ENCODE measurements at regions not wholly inside any gene's neighbourhood (a gene's known extent, or its start where the extent isn't known, plus 50 kb on each side); places are given as distances from the start of the nearest gene placed in this dataset.
A peak's percentile ranks its signal among the peaks of the same experiment; 100 is the strongest.

- Histone ChIP-seq H3K9me3 (ENCODE audit: low read depth, low read length) (peaks cover 3% of the 10 kb centered on the region; the same call in 1 of the 2 replicates), H3K36me3 (ENCODE audit: insufficient read depth, low read length) (no peaks in the 10 kb centered on the region), H3K27ac (no peak overlapping the region), H3K4me3 (no peak overlapping the region), H3K9ac (ENCODE audit: insufficient read length) (no peak overlapping the region)
- TF ChIP-seq FOXP2 (optimal IDR thresholded peaks at IDR 0.05; ENCODE audit: control extremely low read depth, extremely low read length, insufficient read depth), result no peak
- no peak for DNase-seq (ENCODE audit: low read depth, low spot score)
These were observed 316.4 kb downstream of the PIK3R1 start for GRCh38 chr5:68531970-68532369.

- TF ChIP-seq FOXP2 (optimal IDR thresholded peaks at IDR 0.05; ENCODE audit: control extremely low read depth, extremely low read length, insufficient read depth) (no peak), EZH2 (IDR thresholded peaks at IDR 0.05) (no peak), POLR2AphosphoS5 (IDR thresholded peaks at IDR 0.05; ENCODE audit: borderline replicate concordance, low read depth, low read length) (no peak)
- DNase-seq (ENCODE audit: low read depth, low spot score), result no peak
- H3K27ac ChIP-seq, result peak overlapping the region; percentile 84
- peak overlapping the region; percentile 66 for H3K4me3 ChIP-seq
- H3K36me3 ChIP-seq (ENCODE audit: insufficient read depth, low read length), result no peaks in the 10 kb centered on the region
- no peak overlapping the region for H3K9ac ChIP-seq (ENCODE audit: insufficient read length)
- peaks cover under 1% of the 10 kb centered on the region; the same call in 1 of the 2 replicates for H3K9me3 ChIP-seq (ENCODE audit: low read depth, low read length)
These were observed 317.5 kb downstream of the PIK3R1 start for GRCh38 chr5:68533051-68533450.

GRCh38 chr5:68533571-68534084, 318.1 kb downstream of the PIK3R1 start:
- peak overlapping the region; percentile 84 for H3K27ac ChIP-seq
- H3K4me3 ChIP-seq, result peak overlapping the region; percentile 66
- no peak for DNase-seq (ENCODE audit: low read depth, low spot score)
- peak overlapping the region; percentile 41 for H3K9ac ChIP-seq (ENCODE audit: insufficient read length)
- no peak for TF ChIP-seq FOXP2 (optimal IDR thresholded peaks at IDR 0.05; ENCODE audit: control extremely low read depth, extremely low read length, insufficient read depth)
- TF ChIP-seq EZH2 (IDR thresholded peaks at IDR 0.05), result no peak
- TF ChIP-seq POLR2AphosphoS5 (IDR thresholded peaks at IDR 0.05; ENCODE audit: borderline replicate concordance, low read depth, low read length), result no peak; the same call in 1 of the 2 replicates
- H3K9me3 ChIP-seq (ENCODE audit: low read depth, low read length), result no peaks in the 10 kb centered on the region; the same call in 1 of the 2 replicates
- H3K36me3 ChIP-seq (ENCODE audit: insufficient read depth, low read length), result no peaks in the 10 kb centered on the region

- Histone ChIP-seq H3K4me3 (peak overlapping the region; percentile 66), H3K36me3 (ENCODE audit: insufficient read depth, low read length) (no peaks in the 10 kb centered on the region), H3K9me3 (ENCODE audit: low read depth, low read length) (no peaks in the 10 kb centered on the region), H3K27ac (peak overlapping the region; percentile 84), H3K9ac (ENCODE audit: insufficient read length) (peak overlapping the region; percentile 41)
- DNase-seq (ENCODE audit: low read depth, low spot score), result no peak
- no peak for TF ChIP-seq FOXP2 (optimal IDR thresholded peaks at IDR 0.05; ENCODE audit: control extremely low read depth, extremely low read length, insufficient read depth)
- TF ChIP-seq EZH2 (IDR thresholded peaks at IDR 0.05), result no peak
- TF ChIP-seq POLR2AphosphoS5 (IDR thresholded peaks at IDR 0.05; ENCODE audit: borderline replicate concordance, low read depth, low read length), result no peak
These were observed 318.8 kb downstream of the PIK3R1 start for GRCh38 chr5:68534131-68534940.

GRCh38 chr5:68534956-68535520, 319.5 kb downstream of the PIK3R1 start:
- H3K27ac ChIP-seq, result peak overlapping the region; percentile 84
- DNase-seq (ENCODE audit: low read depth, low spot score), result peak; percentile 61
- H3K36me3 ChIP-seq (ENCODE audit: insufficient read depth, low read length), result no peaks in the 10 kb centered on the region
- peak overlapping the region; percentile 34 for H3K9ac ChIP-seq (ENCODE audit: insufficient read length)
- TF ChIP-seq EZH2 (IDR thresholded peaks at IDR 0.05) (no peak), POLR2AphosphoS5 (IDR thresholded peaks at IDR 0.05; ENCODE audit: borderline replicate concordance, low read depth, low read length) (peak; percentile 48; the same call in 1 of the 2 replicates)
- H3K4me3 ChIP-seq, result peak overlapping the region; percentile 66
- no peaks in the 10 kb centered on the region for H3K9me3 ChIP-seq (ENCODE audit: low read depth, low read length)

- Histone ChIP-seq H3K9ac (ENCODE audit: insufficient read length) (no peak overlapping the region), H3K36me3 (ENCODE audit: insufficient read depth, low read length) (no peaks in the 10 kb centered on the region), H3K4me3 (no peak overlapping the region), H3K27ac (no peak overlapping the region), H3K9me3 (ENCODE audit: low read depth, low read length) (no peaks in the 10 kb centered on the region)
- TF ChIP-seq POLR2AphosphoS5 (IDR thresholded peaks at IDR 0.05; ENCODE audit: borderline replicate concordance, low read depth, low read length) (no peak), FOXP2 (optimal IDR thresholded peaks at IDR 0.05; ENCODE audit: control extremely low read depth, extremely low read length, insufficient read depth) (peak; percentile 19), EZH2 (IDR thresholded peaks at IDR 0.05) (no peak)
- no peak for DNase-seq (ENCODE audit: low read depth, low spot score)
These were observed 323.4 kb downstream of the PIK3R1 start for GRCh38 chr5:68538814-68539420.

- TF ChIP-seq POLR2AphosphoS5 (IDR thresholded peaks at IDR 0.05; ENCODE audit: borderline replicate concordance, low read depth, low read length) (no peak), FOXP2 (optimal IDR thresholded peaks at IDR 0.05; ENCODE audit: control extremely low read depth, extremely low read length, insufficient read depth) (no peak), EZH2 (IDR thresholded peaks at IDR 0.05) (no peak)
- Histone ChIP-seq H3K9ac (ENCODE audit: insufficient read length) (no peak overlapping the region), H3K36me3 (ENCODE audit: insufficient read depth, low read length) (no peaks in the 10 kb centered on the region), H3K4me3 (no peak overlapping the region), H3K27ac (no peak overlapping the region), H3K9me3 (ENCODE audit: low read depth, low read length) (no peaks in the 10 kb centered on the region)
- no peak for DNase-seq (ENCODE audit: low read depth, low spot score)
These were observed 325.4 kb downstream of the PIK3R1 start for GRCh38 chr5:68540798-68541590.

GRCh38 chr5:68542207-68542606, 326.7 kb downstream of the PIK3R1 start:
- Histone ChIP-seq H3K36me3 (ENCODE audit: insufficient read depth, low read length) (no peaks in the 10 kb centered on the region), H3K9ac (ENCODE audit: insufficient read length) (no peak overlapping the region), H3K27ac (no peak overlapping the region), H3K9me3 (ENCODE audit: low read depth, low read length) (no peaks in the 10 kb centered on the region), H3K4me3 (no peak overlapping the region)
- TF ChIP-seq FOXP2 (optimal IDR thresholded peaks at IDR 0.05; ENCODE audit: control extremely low read depth, extremely low read length, insufficient read depth) (no peak), POLR2AphosphoS5 (IDR thresholded peaks at IDR 0.05; ENCODE audit: borderline replicate concordance, low read depth, low read length) (no peak), EZH2 (IDR thresholded peaks at IDR 0.05) (no peak)
- DNase-seq (ENCODE audit: low read depth, low spot score), result no peak
